KBM-7 (cell line): ENCODE measurements at regions not wholly inside any gene's neighbourhood (a gene's known extent, or its start where the extent isn't known, plus 50 kb on each side); places are given as distances from the start of the nearest gene placed in this dataset.
"Not testable (repeated sequence)": the region's sequence is repeated elsewhere in the genome, so short reads cannot be mapped to it uniquely, and the experiment has no call there.

ENCODE experiments used
- DNase-seq: peaks from one replicate; pipeline ENCODE4 v3.0.0-alpha.2; 2015
- in situ Hi-C: fragments of 300-500 bp; cut with MboI; formaldehyde crosslinking; loops from 2 replicates; pipeline ENCODE4 v1.14.3; 2020; ENCODE audit warnings: low sequenced_read_pairs, low pct_unique_long_range_greater_than_20kb, mixed read lengths

- in situ Hi-C loops, result no loop called here
- no peak for DNase-seq
These were observed 278.2 kb downstream of the RAB38 start for GRCh38 chr11:87897071-87897470.

GRCh38 chr11:87894961-87895360, 280.3 kb downstream of the RAB38 start:
- in situ Hi-C loops, result no loop called here
- no peak for DNase-seq

- in situ Hi-C loops, result no loop called here
These were observed 283.0 kb downstream of the RAB38 start for GRCh38 chr11:87892291-87892690.

GRCh38 chr11:87889126-87889525, 286.1 kb downstream of the RAB38 start:
- DNase-seq, result no peak
- in situ Hi-C loops, result no loop called here

More at GRCh38 chr11:87892291-87892690, 283.0 kb downstream of the RAB38 start:
- no peak for DNase-seq

- DNase-seq, in situ Hi-C loops: not testable (repeated sequence)
These were observed 290.2 kb downstream of the RAB38 start for GRCh38 chr11:87885084-87885483.

GRCh38 chr11:87879118-87879517, 296.1 kb downstream of the RAB38 start:
- no peak for DNase-seq
- in situ Hi-C loops, result no loop called here

GRCh38 chr11:87878373-87878825, 296.8 kb downstream of the RAB38 start:
- in situ Hi-C loops, result no loop called here
- DNase-seq, result peak; percentile 14

GRCh38 chr11:87871056-87871455, 304.2 kb downstream of the RAB38 start:
- in situ Hi-C loops, result no loop called here
- no peak for DNase-seq

- DNase-seq, result no peak
- in situ Hi-C loops, result no loop called here
These were observed 305.2 kb downstream of the RAB38 start for GRCh38 chr11:87870086-87870485.

GRCh38 chr11:87866951-87867350, 308.3 kb downstream of the RAB38 start:
- no peak for DNase-seq
- in situ Hi-C loops, result no loop called here

GRCh38 chr11:87861030-87861429, 314.2 kb downstream of the RAB38 start:
- in situ Hi-C loops, result no loop called here
- no peak for DNase-seq

- in situ Hi-C loops, result no loop called here
- DNase-seq, result no peak
These were observed 315.6 kb downstream of the RAB38 start for GRCh38 chr11:87859636-87860035.

GRCh38 chr11:87851827-87852226, 323.4 kb downstream of the RAB38 start:
- DNase-seq, result no peak
- in situ Hi-C loops, result no loop called here

- in situ Hi-C loops, result no loop called here
- no peak for DNase-seq
These were observed 324.0 kb downstream of the RAB38 start for GRCh38 chr11:87851234-87851633.

GRCh38 chr11:87849216-87849615, 326.0 kb downstream of the RAB38 start:
- in situ Hi-C loops, result no loop called here

GRCh38 chr11:87840786-87841185, 334.5 kb downstream of the RAB38 start:
- DNase-seq, result no peak
- in situ Hi-C loops, result no loop called here

More at GRCh38 chr11:87849216-87849615, 326.0 kb downstream of the RAB38 start:
- DNase-seq, result no peak

GRCh38 chr11:87832211-87832610, 343.0 kb downstream of the RAB38 start:
- in situ Hi-C loops, result no loop called here
- DNase-seq, result no peak

GRCh38 chr11:87820011-87820410, 355.2 kb downstream of the RAB38 start:
- no peak for DNase-seq
- in situ Hi-C loops, result no loop called here

- in situ Hi-C loops, result no loop called here
- DNase-seq, result no peak
These were observed 356.1 kb downstream of the RAB38 start for GRCh38 chr11:87819151-87819550.

- DNase-seq, result no peak
- in situ Hi-C loops, result no loop called here
These were observed 362.5 kb downstream of the RAB38 start for GRCh38 chr11:87812571-87813365.

- no peak for DNase-seq
- in situ Hi-C loops, result no loop called here
These were observed 364.8 kb downstream of the RAB38 start for GRCh38 chr11:87810486-87810885.
